Activated naive CD4-positive, alpha-beta T cell treated with anti-CD3 and anti-CD28 coated beads, Interleukin-2, amount 50 U/mL, for 72 hours (primary cell): ENCODE measurements at regions not wholly inside any gene's neighbourhood (a gene's known extent, or its start where the extent isn't known, plus 50 kb on each side); places are given as distances from the start of the nearest gene placed in this dataset.
A peak's percentile ranks its signal among the peaks of the same experiment; 100 is the strongest.
"Not testable (repeated sequence)": the region's sequence is repeated elsewhere in the genome, so short reads cannot be mapped to it uniquely, and the experiment has no call there.

ENCODE experiments used
- ATAC-seq, 2 donors: fragments of 150-1000 bp; cut with Tn5 transposase; 2 replicates each; pipeline ENCODE4 v1.10.0; 2021; ENCODE audit warnings: mild to moderate bottlenecking in 2 of 2, moderate library complexity in 2 of 2
- DNase-seq, 2 donors: peaks; one replicate each; pipeline ENCODE4 v3.0.0; 2021 to 2022; ENCODE audit warnings: low spot score in 2 of 2
- H3K27ac Mint-ChIP-seq, 2 donors: one replicate each; pipeline ENCODE4 v1.8.0; 2022; ENCODE audit warnings: mild to moderate bottlenecking in 2 of 2, mixed read lengths in 2 of 2
- H3K36me3 Mint-ChIP-seq, 2 donors: one replicate each; pipeline ENCODE4 v1.8.0; 2022; ENCODE audit warnings: mixed read lengths in 2 of 2
- H3K9me3 Mint-ChIP-seq, 2 donors: one replicate each; pipeline ENCODE4 v1.8.0; 2022; ENCODE audit warnings: mixed read lengths in 2 of 2

DNA sequence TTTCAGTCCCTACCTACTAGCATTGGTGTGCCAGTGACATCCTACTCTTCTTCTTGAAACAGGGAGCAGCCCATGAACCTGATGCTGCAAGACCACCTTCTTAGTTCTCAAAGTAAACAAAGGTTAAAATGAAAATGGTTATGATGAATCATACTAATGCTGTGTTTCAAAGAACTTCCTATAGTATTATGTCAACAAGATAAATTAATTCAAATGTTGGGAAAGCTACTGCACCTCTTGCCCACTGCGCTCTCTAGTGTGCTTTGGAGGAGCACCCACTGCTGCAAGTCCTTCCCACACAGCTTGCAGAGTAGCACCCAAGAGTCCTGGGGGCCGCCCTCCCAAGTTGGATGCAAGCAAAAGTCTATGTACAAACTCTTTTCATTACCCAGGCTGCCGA is 81.1 kb downstream of the CD200R1L start:
- DNase-seq, result no peak
- peaks cover 0 to 3% of the 10 kb centered on the region in 2 donors for H3K9me3 Mint-ChIP-seq
- H3K36me3 Mint-ChIP-seq, result no peaks in the 10 kb centered on the region
- no peak for ATAC-seq
- H3K27ac Mint-ChIP-seq, result no peak overlapping the region

- H3K27ac Mint-ChIP-seq, result no peak overlapping the region
- H3K36me3 Mint-ChIP-seq, result no peaks in the 10 kb centered on the region
- peaks cover 4% of the 10 kb centered on the region in 2 donors for H3K9me3 Mint-ChIP-seq
- DNase-seq (no peak), ATAC-seq (no peak)
These were observed 83.4 kb downstream of the CD200R1L start for GRCh38 chr3:112763258-112763657.

DNA sequence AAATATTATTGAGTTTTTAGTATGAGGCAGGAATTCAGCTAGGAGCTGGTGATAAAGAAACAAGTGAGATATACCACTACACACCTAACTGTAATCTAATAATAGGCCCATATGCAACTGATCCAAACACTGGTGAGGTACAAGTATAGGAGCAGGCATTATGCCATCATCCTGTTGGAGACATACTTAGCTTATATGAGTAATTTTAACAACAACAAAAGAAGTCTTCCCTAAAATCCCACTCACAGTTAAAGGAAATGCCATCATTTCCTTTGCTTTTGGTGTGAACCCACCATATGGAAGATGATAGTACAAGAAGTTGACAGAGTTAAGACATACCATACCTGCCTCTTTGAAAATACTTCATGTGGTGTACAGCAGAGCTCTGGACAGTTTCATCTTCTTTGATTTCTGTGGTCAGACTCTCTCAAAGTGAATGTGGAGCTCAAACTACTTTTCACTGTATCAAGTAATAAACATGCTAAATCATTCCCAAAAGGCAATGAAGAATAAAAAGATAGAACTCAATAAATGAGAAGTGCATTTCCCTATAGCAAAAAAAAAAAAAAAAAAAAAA is 85.5 kb downstream of the CD200R1L start:
- ATAC-seq (peak; percentile 36 to 59), DNase-seq (no peak)
- H3K36me3 Mint-ChIP-seq, result peaks cover 5% of the 10 kb centered on the region in 2 donors
- H3K27ac Mint-ChIP-seq, result no peak overlapping the region
- H3K9me3 Mint-ChIP-seq, result peaks cover 8% of the 10 kb centered on the region in 2 donors

DNA sequence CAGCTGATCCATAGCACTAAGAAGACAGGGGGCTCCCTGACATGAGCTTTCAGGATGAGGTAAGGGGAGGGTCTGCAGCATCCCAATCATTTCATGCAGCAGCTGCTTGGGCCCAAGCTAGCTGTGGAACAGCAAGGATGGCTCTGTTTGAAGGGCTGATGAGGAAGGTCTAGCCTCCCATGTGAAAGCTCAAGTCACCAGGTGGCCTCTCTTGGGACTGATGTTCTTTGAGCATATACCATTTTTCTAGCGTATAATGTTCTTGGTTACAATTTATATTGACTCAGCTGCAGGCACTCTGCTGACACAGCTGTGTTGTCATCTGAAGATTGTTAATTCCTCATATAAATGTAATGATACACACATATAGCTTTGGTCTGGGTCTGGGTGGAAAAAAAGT is 87.0 kb downstream of the CD200R1L start:
- ATAC-seq, result no peak
- H3K36me3 Mint-ChIP-seq, result peaks cover 6 to 8% of the 10 kb centered on the region in 2 donors
- peaks cover 9 to 15% of the 10 kb centered on the region in 2 donors for H3K9me3 Mint-ChIP-seq
- DNase-seq, result no peak
- H3K27ac Mint-ChIP-seq, result no peak overlapping the region

- H3K9me3 Mint-ChIP-seq, result peaks cover 9 to 18% of the 10 kb centered on the region in 2 donors
- no peak overlapping the region for H3K27ac Mint-ChIP-seq
- H3K36me3 Mint-ChIP-seq, result peaks cover 6 to 8% of the 10 kb centered on the region in 2 donors
- no peak for ATAC-seq
- no peak for DNase-seq
These were observed 87.5 kb downstream of the CD200R1L start for GRCh38 chr3:112759210-112759609.

- no peak for ATAC-seq
- Mint-ChIP-seq H3K27ac (no peak overlapping the region), H3K36me3 (peaks cover 6 to 8% of the 10 kb centered on the region in 2 donors), H3K9me3 (peaks cover 9 to 19% of the 10 kb centered on the region in 2 donors)
- DNase-seq, result no peak
These were observed 89.5 kb downstream of the CD200R1L start for GRCh38 chr3:112757197-112757596.

GRCh38 chr3:112755845-112756613 is 90.6 kb downstream of the CD200R1L start:
- Mint-ChIP-seq H3K36me3 (peaks cover 6 to 8% of the 10 kb centered on the region in 2 donors), H3K27ac (no peak overlapping the region), H3K9me3 (peaks cover 9 to 19% of the 10 kb centered on the region in 2 donors)
- no peak for ATAC-seq
- DNase-seq, result no peak

DNA sequence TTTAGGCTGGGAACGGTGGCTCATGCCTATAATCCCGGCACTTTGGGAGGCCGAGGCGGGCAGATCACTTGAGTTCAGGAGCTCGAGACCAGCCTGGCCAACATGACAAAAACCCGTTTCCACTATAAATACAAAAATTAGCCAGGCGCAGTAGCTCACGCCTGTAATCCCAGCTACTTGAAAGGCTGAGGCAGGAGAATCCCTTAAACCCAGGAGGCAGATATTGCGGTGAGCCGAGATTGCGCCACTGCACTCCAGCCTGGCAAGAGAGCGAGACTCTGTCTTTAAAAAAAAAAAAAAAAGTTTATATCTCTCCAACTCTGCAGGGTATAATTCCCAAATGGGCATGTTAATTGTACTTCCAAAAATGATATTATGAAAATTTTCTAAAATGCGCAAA is 91.6 kb downstream of the CD200R1L start:
- not testable (repeated sequence) for DNase-seq, ATAC-seq, H3K36me3 Mint-ChIP-seq, H3K27ac Mint-ChIP-seq
- peaks cover 5 to 17% of the 10 kb centered on the region in 2 donors for H3K9me3 Mint-ChIP-seq

DNA sequence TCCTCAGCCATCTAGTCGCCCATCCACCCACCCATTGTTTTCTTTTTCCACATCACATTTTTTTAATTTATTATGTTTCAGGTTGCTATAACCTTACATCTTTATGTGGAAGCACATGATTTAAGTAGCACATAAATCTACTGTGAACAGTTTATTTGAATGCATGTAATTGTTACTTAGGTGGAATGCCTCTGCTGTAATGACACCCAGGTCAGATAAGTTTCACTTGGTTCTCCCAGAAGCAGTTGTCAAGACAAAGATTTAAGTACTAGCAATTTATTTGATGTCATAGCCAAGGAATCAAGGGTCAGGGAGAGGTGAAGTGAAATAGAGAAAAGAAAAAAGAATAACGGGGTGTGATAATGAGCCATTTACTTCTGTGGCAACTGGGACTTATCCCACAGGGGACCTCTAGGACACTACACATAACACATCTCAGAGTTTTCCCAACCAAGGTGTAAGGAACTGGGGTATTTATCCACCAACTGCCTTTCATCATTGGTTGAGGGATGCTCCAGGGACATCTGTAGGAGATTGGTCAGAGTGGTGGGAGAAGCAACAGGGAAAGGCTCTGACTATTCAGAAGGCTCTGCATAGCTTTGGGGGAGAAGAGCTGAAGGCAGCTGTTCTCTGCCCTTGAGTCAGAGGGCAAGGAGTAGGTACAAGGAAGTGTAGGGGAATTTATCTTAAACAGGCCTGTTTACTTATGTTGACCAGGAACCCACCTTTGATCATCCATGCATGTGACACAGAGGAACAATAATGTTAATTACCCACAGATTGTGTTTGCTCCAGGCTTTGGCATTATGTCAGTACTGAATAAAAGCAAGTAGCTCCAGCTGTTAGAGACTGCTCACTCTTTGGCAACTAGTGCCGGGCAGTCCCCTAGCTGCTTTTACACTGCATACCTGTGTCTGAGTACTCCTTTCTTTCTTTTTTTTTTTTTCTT is 94.8 kb downstream of the CD200R1L start:
- Mint-ChIP-seq H3K36me3 (peaks cover 6 to 8% of the 10 kb centered on the region in 2 donors), H3K9me3 (peaks cover 5 to 15% of the 10 kb centered on the region in 2 donors), H3K27ac (no peak overlapping the region)
- DNase-seq, result no peak
- no peak for ATAC-seq

GRCh38 chr3:112751061-112751460 is 95.6 kb downstream of the CD200R1L start:
- Mint-ChIP-seq H3K9me3 (peaks cover under 1 to 10% of the 10 kb centered on the region in 2 donors), H3K36me3 (peaks cover under 1 to 2% of the 10 kb centered on the region in 2 donors), H3K27ac (no peak overlapping the region)
- DNase-seq, result no peak
- ATAC-seq, result no peak

DNA sequence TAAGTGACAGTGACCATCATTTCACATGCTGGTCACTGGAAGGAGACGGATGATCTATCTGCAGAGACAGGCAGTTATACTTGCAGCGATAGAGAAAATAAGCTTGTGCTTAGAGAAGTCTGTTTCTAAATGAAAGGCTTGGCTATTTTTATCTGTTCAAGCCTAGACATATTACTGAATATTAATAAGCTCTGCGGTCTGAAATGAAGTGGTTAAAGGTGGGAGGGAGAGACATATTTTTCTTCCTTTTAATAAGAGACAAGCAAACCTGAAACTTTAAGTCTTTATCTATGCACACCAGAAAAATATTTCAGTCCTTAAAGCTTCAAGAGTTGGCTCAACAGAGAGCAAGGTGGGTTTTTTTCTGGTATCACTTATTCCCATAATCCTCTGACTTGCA is 99.0 kb downstream of the CD200R1L start:
- no peak overlapping the region for H3K27ac Mint-ChIP-seq
- ATAC-seq (no peak), DNase-seq (no peak)

DNA sequence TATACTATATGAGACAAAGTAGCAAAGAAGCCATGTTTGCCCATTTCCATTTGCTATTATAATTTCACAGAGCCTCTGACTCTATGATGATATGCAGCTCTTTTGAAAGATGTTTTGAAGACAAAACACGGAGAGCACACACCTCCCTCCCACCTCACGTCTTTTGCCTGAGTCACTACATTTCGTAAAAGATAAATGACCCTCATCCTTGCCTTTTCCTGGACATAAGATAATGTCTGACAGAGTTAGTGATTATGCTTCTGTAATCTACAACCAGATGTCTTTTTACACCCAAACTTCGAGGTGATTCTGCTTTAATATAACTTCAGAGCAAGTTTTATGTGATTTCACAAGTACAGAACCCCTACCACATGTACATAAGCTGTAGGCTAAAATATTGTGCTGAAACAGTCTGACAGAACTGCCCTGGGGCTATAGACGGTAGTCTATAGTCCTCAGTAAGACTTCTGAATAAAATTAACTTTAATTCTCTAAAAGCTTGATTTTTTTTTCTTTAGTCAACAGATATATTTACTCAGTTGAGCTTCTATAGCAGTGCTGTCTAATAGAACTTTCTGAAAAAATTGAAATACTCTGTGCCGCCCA is 99.9 kb downstream of the CD200R1L start:
- Mint-ChIP-seq H3K27ac (peak overlapping the region in 1 of 2 donors; percentile 11), H3K9me3 (peaks cover 0 to 1% of the 10 kb centered on the region in 2 donors), H3K36me3 (no peaks in the 10 kb centered on the region)
- no peak for ATAC-seq
- no peak for DNase-seq

More for the DNA sequence above, 99.0 kb downstream of the CD200R1L start:
- no peaks in the 10 kb centered on the region for H3K9me3 Mint-ChIP-seq
- H3K36me3 Mint-ChIP-seq, result no peaks in the 10 kb centered on the region

GRCh38 chr3:112745567-112746248 is 101.0 kb downstream of the CD200R1L start:
- no peak for DNase-seq
- Mint-ChIP-seq H3K9me3 (peaks cover 0 to 5% of the 10 kb centered on the region in 2 donors), H3K36me3 (no peaks in the 10 kb centered on the region), H3K27ac (no peak overlapping the region)
- peak in 1 of 2 donors; percentile 95 for ATAC-seq

DNA sequence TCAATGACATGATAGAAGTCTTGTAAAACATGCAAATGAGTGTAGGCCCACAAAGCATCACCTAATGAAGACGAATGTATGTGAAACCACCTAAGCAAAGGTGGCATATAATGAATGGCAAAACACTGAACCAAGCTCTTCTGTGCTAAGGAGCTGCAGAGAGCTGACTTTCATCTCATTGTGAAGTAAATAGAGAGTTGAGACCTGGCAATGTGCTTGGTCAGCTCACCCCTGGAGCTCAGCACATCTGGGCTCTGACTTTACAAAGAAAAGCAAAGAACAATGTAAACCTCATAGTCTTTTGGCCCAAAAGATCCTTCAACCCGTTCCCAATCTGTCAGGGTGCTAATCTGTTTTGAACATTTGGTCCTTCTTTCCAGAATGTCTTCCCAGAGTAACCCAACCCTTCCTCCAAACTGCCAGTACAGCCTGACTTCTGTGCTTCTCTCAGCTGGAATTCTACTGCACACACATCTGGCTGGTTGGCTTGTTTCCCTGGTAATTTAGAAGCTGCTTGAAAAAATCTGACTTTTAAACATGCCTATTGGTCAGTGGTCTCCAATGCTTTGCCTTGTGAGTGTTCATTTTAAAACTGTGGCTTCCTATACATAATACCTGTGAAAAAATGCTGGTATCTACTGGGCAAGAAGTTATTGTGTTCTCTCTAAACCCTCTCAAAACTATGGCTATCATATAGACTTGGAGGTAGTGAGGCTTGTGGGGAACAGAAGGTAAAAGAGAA is 101.7 kb downstream of the CD200R1L start:
- no peak for DNase-seq
- peak in 1 of 2 donors; percentile 65 for ATAC-seq
- peaks cover 0 to 5% of the 10 kb centered on the region in 2 donors for H3K9me3 Mint-ChIP-seq
- H3K27ac Mint-ChIP-seq, result no peak overlapping the region
- no peaks in the 10 kb centered on the region for H3K36me3 Mint-ChIP-seq

GRCh38 chr3:112744106-112744505 is 102.6 kb downstream of the CD200R1L start:
- no peaks in the 10 kb centered on the region for H3K36me3 Mint-ChIP-seq
- H3K9me3 Mint-ChIP-seq, result peaks cover 0 to 5% of the 10 kb centered on the region in 2 donors
- DNase-seq (no peak), ATAC-seq (no peak)
- H3K27ac Mint-ChIP-seq, result no peak overlapping the region
